ENCODE measurements at regions not wholly inside any gene's neighbourhood (a gene's known extent, or its start where the extent isn't known, plus 50 kb on each side); places are given as distances from the start of the nearest gene placed in this dataset.

DNA sequence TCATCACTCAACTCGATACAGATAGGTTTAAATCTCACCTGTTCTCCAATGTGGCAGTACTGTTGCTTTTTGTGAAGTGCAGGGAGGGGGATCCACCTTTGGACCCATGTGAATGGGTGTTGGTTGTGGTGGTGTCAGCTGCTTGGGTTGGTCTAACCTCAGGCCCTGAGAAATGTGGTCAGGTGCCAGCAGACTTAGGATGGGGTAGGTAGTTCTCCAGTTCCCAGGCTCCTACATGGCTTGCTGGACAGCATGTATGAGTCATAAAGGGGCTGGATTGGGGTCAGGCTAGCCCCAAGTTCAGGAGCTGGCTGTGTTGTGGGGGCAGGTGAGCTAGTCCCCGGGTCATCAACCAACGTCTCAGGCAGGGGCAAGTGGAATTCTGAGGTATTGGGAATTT lies 472.6 kb upstream of the CNTNAP2 start:
- TF ChIP-seq YY1 (IDR thresholded peaks at IDR 0.05; ENCODE audit: low read depth, low read length) (no peak), GABPA (IDR thresholded peaks at IDR 0.05; ENCODE audit: low read depth) (no peak), EED (IDR thresholded peaks at IDR 0.05; ENCODE audit: low read depth) (no peak), LARP7 (IDR thresholded peaks at IDR 0.05) (no peak), ETV6 (conservative IDR thresholded peaks at IDR 0.05 in 1 of 2, IDR thresholded peaks at IDR 0.05 in 1 of 2; ENCODE audit: borderline replicate concordance in 1 of 2, low read depth in 1 of 2) (no peak), SREBF2 (IDR thresholded peaks at IDR 0.05; ENCODE audit: low read length) (no peak)
- TF ChIP-seq, protein P1, sequence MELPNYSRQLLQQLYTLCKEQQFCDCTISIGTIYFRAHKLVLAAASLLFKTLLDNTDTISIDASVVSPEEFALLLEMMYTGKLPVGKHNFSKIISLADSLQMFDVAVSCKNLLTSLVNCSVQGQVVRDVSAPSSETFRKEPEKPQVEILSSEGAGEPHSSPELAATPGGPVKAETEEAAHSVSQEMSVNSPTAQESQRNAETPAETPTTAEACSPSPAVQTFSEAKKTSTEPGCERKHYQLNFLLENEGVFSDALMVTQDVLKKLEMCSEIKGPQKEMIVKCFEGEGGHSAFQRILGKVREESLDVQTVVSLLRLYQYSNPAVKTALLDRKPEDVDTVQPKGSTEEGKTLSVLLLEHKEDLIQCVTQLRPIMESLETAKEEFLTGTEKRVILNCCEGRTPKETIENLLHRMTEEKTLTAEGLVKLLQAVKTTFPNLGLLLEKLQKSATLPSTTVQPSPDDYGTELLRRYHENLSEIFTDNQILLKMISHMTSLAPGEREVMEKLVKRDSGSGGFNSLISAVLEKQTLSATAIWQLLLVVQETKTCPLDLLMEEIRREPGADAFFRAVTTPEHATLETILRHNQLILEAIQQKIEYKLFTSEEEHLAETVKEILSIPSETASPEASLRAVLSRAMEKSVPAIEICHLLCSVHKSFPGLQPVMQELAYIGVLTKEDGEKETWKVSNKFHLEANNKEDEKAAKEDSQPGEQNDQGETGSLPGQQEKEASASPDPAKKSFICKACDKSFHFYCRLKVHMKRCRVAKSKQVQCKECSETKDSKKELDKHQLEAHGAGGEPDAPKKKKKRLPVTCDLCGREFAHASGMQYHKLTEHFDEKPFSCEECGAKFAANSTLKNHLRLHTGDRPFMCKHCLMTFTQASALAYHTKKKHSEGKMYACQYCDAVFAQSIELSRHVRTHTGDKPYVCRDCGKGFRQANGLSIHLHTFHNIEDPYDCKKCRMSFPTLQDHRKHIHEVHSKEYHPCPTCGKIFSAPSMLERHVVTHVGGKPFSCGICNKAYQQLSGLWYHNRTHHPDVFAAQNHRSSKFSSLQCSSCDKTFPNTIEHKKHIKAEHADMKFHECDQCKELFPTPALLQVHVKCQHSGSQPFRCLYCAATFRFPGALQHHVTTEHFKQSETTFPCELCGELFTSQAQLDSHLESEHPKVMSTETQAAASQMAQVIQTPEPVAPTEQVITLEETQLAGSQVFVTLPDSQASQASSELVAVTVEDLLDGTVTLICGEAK (IDR thresholded peaks at IDR 0.05; ENCODE audit: borderline replicate concordance): no peak
- TF ChIP-seq, protein P2, sequence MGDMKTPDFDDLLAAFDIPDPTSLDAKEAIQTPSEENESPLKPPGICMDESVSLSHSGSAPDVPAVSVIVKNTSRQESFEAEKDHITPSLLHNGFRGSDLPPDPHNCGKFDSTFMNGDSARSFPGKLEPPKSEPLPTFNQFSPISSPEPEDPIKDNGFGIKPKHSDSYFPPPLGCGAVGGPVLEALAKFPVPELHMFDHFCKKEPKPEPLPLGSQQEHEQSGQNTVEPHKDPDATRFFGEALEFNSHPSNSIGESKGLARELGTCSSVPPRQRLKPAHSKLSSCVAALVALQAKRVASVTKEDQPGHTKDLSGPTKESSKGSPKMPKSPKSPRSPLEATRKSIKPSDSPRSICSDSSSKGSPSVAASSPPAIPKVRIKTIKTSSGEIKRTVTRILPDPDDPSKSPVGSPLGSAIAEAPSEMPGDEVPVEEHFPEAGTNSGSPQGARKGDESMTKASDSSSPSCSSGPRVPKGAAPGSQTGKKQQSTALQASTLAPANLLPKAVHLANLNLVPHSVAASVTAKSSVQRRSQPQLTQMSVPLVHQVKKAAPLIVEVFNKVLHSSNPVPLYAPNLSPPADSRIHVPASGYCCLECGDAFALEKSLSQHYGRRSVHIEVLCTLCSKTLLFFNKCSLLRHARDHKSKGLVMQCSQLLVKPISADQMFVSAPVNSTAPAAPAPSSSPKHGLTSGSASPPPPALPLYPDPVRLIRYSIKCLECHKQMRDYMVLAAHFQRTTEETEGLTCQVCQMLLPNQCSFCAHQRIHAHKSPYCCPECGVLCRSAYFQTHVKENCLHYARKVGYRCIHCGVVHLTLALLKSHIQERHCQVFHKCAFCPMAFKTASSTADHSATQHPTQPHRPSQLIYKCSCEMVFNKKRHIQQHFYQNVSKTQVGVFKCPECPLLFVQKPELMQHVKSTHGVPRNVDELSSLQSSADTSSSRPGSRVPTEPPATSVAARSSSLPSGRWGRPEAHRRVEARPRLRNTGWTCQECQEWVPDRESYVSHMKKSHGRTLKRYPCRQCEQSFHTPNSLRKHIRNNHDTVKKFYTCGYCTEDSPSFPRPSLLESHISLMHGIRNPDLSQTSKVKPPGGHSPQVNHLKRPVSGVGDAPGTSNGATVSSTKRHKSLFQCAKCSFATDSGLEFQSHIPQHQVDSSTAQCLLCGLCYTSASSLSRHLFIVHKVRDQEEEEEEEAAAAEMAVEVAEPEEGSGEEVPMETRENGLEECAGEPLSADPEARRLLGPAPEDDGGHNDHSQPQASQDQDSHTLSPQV (IDR thresholded peaks at IDR 0.05): no peak
- H2AFZ ChIP-seq (ENCODE audit: control insufficient read depth, low read depth, low read length): no peak overlapping the region
- ChIA-PET POLR2A (no interaction called here), CTCF (no interaction called here), SMC1A (ENCODE audit: uncharacterized antibody, unreplicated experiment) (no interaction called here), RAD21 (ENCODE audit: unreplicated experiment) (no interaction called here)
- H4K20me1 ChIP-seq (ENCODE audit: control insufficient read depth, insufficient read depth): no peaks in the 10 kb centered on the region
- no peaks in the 10 kb centered on the region for H3K79me2 ChIP-seq (ENCODE audit: control insufficient read depth, insufficient read depth, low read length)
- H3K4me2 ChIP-seq (ENCODE audit: control insufficient read depth, insufficient read depth): no peak overlapping the region
- no peaks in the 10 kb centered on the region; the same call in 2 of the 3 replicates for H3K9me3 ChIP-seq (replicated peaks; ENCODE audit: control insufficient read depth, insufficient read depth, low read length)
- H3K4me3 ChIP-seq: no peak overlapping the region
- DNase-seq (ENCODE audit: low read depth, low spot score) (no peak), ATAC-seq (no peak), FAIRE-seq (no peak)
- no peak overlapping the region for H3K27ac ChIP-seq (ENCODE audit: control insufficient read depth, insufficient read depth)
- no peak overlapping the region for H3K9ac ChIP-seq (ENCODE audit: control insufficient read depth, insufficient read depth, low read length)
- H3K27me3 ChIP-seq (replicated peaks in 1 of 2; ENCODE audit: control insufficient read depth in 2 of 2, insufficient read depth in 2 of 2, low read length in 1 of 2): no peaks in the 10 kb centered on the region
- no peaks in the 10 kb centered on the region for H3K4me1 ChIP-seq (ENCODE audit: control insufficient read depth, insufficient read depth, low read length)
- in situ Hi-C loops (cut with MboI) (no loop called here), intact Hi-C loops (cut with micrococcal nuclease; ENCODE audit: unreplicated experiment) (no loop called here)
- BruUV-seq (replicated peaks): no TSS peak
- 3% methylated on average over 3 of the region's 3 CpGs for WGBS (ENCODE audit: insufficient coverage, insufficient replicate concordance, low lambda C conversion rate, missing lambda C conversion rate)
- H3K36me3 ChIP-seq (ENCODE audit: control insufficient read depth in 2 of 2, insufficient read depth in 2 of 2, low read length in 1 of 2): no peaks in the 10 kb centered on the region
